AG04449 (cell line): ENCODE measurements at regions not wholly inside any gene's neighbourhood (a gene's known extent, or its start where the extent isn't known, plus 50 kb on each side); places are given as distances from the start of the nearest gene placed in this dataset.

ENCODE experiments used
- CTCF ChIA-PET: fragments of 350-600 bp; formaldehyde crosslinking; extraction: SDS; loops from one replicate; lab custom pipeline; 2021; ENCODE audit warnings: antibody characterized with exemption; lab: Yijun Ruan, JAX
- POLR2A ChIA-PET: fragments of 400-600, 350-600 bp; formaldehyde crosslinking; extraction: SDS; loops from one replicate; lab custom pipeline; 2020; ENCODE audit warnings: antibody characterized with exemption, inconsistent platforms; lab: Yijun Ruan, JAX
- DNase-seq: peaks from one replicate; pipeline ENCODE4 v3.0.0-alpha.2; 2010; ENCODE audit warnings: low read depth, low spot score
- H3K4me3 ChIP-seq: 2 replicates; pipeline ENCODE4 v1.5.1; 2011; ENCODE audit warnings: low read depth, mild to moderate bottlenecking, control low read depth, low read length
- TF ChIP-seq, protein P1 (sequence below): IDR thresholded peaks from one replicate; pipeline ENCODE4 v1.5.1; 2011; ENCODE audit warnings: mild to moderate bottlenecking, moderate library complexity, low read length, control low read depth, inconsistent platforms; ENCODE audit not compliant: insufficient read depth; ENCODE audit errors: missing control alignments

DNA sequence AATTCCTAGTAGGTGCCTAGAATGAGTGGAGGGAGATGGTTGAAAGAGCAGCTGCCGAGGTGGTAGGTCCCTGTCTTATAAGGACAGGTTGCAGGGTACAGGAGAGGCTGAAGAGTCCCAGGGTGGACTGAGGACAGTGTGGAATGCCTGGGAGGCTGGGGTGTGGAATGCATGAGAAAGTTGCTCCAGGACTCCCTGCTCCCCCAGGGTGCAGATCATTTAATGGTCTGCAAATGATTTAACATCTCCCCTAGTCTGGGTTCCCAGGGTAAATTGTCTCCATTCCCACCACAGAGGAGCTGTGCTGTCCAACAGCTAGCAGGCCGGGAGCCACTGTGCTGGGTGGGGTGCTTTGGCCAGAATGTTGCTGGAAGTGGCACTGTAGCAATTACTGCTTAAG, 76.0 kb downstream of the CD83 start:
- TF ChIP-seq, protein P1, sequence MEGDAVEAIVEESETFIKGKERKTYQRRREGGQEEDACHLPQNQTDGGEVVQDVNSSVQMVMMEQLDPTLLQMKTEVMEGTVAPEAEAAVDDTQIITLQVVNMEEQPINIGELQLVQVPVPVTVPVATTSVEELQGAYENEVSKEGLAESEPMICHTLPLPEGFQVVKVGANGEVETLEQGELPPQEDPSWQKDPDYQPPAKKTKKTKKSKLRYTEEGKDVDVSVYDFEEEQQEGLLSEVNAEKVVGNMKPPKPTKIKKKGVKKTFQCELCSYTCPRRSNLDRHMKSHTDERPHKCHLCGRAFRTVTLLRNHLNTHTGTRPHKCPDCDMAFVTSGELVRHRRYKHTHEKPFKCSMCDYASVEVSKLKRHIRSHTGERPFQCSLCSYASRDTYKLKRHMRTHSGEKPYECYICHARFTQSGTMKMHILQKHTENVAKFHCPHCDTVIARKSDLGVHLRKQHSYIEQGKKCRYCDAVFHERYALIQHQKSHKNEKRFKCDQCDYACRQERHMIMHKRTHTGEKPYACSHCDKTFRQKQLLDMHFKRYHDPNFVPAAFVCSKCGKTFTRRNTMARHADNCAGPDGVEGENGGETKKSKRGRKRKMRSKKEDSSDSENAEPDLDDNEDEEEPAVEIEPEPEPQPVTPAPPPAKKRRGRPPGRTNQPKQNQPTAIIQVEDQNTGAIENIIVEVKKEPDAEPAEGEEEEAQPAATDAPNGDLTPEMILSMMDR, result no peak
- CTCF ChIA-PET, result interaction anchor here (0.9 kb wide), 1 partner anchor 49 kb away, joined by 3 read pairs; no protein-coding TSS in a partner anchor
- POLR2A ChIA-PET, result no interaction called here
- no peak for DNase-seq
- no peak overlapping the region for H3K4me3 ChIP-seq

DNA sequence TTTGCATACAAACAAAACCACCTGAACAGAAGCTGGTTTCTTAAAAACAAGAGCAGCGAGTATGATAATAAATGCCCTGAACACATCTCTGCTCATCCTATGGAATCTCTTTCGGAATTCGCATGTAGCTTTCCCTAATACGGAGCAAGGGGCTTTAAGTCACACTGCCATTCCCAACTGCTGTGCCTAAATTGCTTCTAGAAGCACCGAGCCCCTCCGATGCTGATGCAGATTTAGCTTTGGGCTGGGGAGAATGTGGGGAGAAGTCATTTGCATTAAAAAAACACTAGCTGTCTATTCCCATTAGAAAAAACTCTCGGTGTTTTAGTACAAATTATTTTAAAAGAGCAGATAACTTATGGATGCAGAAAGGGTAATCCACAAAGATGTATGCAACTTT, 76.9 kb downstream of the CD83 start:
- TF ChIP-seq, protein P1, result no peak
- ChIA-PET POLR2A (no interaction called here), CTCF (interaction anchor here (0.9 to 1.5 kb wide), 3 partner anchors 17 to 1430 kb away, joined by 3 read pairs; no protein-coding TSS in a partner anchor)
- no peak for DNase-seq
- H3K4me3 ChIP-seq, result no peak overlapping the region

DNA sequence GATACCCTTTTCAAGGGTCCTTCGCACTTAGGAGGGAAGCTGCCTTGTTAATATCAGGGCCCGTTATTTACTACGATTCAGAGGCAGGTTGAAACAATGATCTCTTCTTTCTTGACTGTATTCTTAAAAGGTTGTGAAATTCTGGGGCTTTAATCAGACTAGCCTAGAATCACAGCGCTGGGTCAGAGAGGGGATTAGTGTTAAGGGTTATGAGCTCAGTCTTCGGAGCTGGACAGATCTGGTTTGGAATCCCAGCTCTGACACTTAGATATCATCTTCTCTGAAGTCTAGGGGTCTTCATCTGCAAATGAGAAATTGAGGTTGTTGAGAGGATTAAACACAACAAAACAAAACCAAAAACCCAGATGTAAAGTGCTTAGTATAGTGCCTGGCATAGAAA, 77.4 kb downstream of the CD83 start:
- no peak for DNase-seq
- POLR2A ChIA-PET, result no interaction called here
- CTCF ChIA-PET, result interaction anchor here (1.1 to 1.5 kb wide), 2 partner anchors 17 to 1429 kb away, joined by 3 read pairs; no protein-coding TSS in a partner anchor
- no peak overlapping the region for H3K4me3 ChIP-seq
- TF ChIP-seq, protein P1, result no peak

DNA sequence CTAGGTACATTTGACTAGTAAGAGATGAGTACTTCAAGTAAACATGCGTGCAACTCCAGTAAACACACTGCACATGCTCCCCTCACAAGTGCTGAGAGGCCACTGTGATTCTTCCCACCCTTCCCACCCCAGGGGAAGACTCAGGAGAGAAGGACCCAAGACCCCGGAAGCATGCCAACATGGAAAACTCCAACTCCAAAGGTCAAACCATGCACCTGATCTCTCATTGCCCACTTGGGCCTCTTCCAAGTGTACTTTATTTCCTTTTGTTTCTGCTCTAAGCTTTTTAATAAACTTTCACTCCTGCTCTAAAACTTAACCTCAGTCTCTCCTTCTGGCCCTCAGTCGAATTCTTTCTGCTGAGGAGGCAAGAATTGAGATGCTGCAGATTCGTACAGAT, 78.5 kb downstream of the CD83 start:
- POLR2A ChIA-PET, result no interaction called here
- H3K4me3 ChIP-seq, result no peak overlapping the region
- CTCF ChIA-PET, result no interaction called here
- DNase-seq, result no peak
- TF ChIP-seq, protein P1, result no peak

DNA sequence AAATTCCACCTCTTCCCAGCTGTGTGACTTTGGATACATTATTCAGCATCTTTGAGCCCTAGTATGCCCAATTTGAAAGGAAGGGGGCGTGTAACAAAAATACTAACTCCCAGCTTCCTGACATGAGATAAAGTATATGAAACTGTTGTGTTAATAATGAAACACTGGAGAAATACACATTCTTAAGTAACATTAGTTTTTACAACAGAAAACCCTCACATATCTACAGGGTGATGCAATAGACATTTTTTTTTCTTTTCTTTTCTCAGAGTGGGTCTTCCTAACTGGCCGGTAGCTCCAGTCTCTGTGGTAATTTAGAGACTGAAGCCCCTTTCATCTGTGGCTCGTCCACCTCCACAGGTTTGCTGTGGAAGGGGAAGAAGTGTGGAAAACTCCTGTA, 79.5 kb downstream of the CD83 start:
- H3K4me3 ChIP-seq, result no peak overlapping the region
- DNase-seq, result no peak
- ChIA-PET CTCF (no interaction called here), POLR2A (no interaction called here)
- TF ChIP-seq, protein P1, result no peak

DNA sequence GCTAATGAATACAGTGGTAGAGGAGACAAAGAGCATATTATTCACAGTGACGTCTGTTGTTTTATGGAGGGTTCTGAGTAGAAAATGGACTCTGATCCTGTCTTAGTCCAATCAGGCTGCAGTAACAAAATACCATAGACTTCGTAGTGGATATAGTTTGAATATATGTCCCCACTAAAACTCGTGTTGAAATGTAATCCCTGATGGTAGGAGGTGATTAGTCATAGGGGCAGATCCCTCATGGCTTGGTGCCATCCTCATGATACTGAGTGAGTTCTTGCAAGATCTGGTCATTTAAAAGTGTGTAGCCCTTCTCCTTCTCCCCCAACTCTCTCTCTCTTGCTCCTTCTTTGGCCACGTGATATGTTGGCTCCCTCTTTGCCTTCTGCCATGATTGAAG, 82.5 kb downstream of the CD83 start:
- POLR2A ChIA-PET, result no interaction called here
- TF ChIP-seq, protein P1, result no peak
- DNase-seq, result no peak
- CTCF ChIA-PET, result no interaction called here
- H3K4me3 ChIP-seq, result no peak overlapping the region
